Caco-2 (cell line): ENCODE measurements at regions not wholly inside any gene's neighbourhood (a gene's known extent, or its start where the extent isn't known, plus 50 kb on each side); places are given as distances from the start of the nearest gene placed in this dataset.

Source experiments
- BruUV-seq: library from RNA; stranded (reverse); fragments of 400-500 nt; replicated peaks from 2 replicates; lab custom pipeline; 2021; lab: Mats Ljungman, UMichigan
- CTCF ChIA-PET: fragments of 300-600 bp; sonication (Branson Sonifier 250); formaldehyde crosslinking; loops from one replicate; lab custom pipeline; 2022; ENCODE audit warnings: antibody characterized with exemption; lab: Charles Lee
- POLR2A ChIA-PET: fragments of 300-600 bp; sonication (Branson Sonifier 250); formaldehyde crosslinking; loops from one replicate; lab custom pipeline; 2022; ENCODE audit warnings: antibody characterized with exemption; lab: Charles Lee
- DNase-seq, 2 experiments: peaks; one replicate each; pipeline versions ENCODE4 v3.0.0 to v3.0.0-alpha.2; 2020 to 2022
- H3K27me3 ChIP-seq: replicated peaks from 2 replicates; pipeline ENCODE4 v1.6.0; 2011; ENCODE audit warnings: low read length; ENCODE audit not compliant: control insufficient read depth, insufficient read depth
- H3K36me3 ChIP-seq: 2 replicates; pipeline ENCODE4 v1.5.1; 2011; ENCODE audit warnings: low read length; ENCODE audit not compliant: control insufficient read depth, insufficient read depth
- H3K4me1 ChIP-seq: fragments of 250-450 bp; sonication (Bioruptor Pico); 2 replicates; pipeline ENCODE4 v1.5.1; 2020; ENCODE audit warnings: mild to moderate bottlenecking
- H3K4me3 ChIP-seq: 2 replicates; pipeline ENCODE4 v1.5.1; 2011; ENCODE audit warnings: low read depth, mild to moderate bottlenecking, control low read depth, low read length
- H3K9me3 ChIP-seq: fragments of 250-450 bp; sonication (Bioruptor Pico); 2 replicates; pipeline ENCODE4 v1.5.1; 2020; ENCODE audit warnings: mild to moderate bottlenecking, moderate library complexity
- H3K27ac Mint-ChIP-seq: one replicate; pipeline ENCODE4 v1.8.0; 2022; ENCODE audit warnings: mixed read lengths; ENCODE audit not compliant: unreplicated experiment
- H3K27me3 Mint-ChIP-seq: one replicate; pipeline ENCODE4 v1.8.0; 2022; ENCODE audit warnings: mixed read lengths; ENCODE audit not compliant: insufficient read depth, unreplicated experiment
- H3K36me3 Mint-ChIP-seq: one replicate; pipeline ENCODE4 v1.8.0; 2022; ENCODE audit warnings: mild to moderate bottlenecking, mixed read lengths; ENCODE audit not compliant: insufficient read depth, unreplicated experiment
- H3K4me1 Mint-ChIP-seq: one replicate; pipeline ENCODE4 v1.8.0; 2022; ENCODE audit warnings: low read depth, mixed read lengths; ENCODE audit not compliant: unreplicated experiment
- H3K4me3 Mint-ChIP-seq: one replicate; pipeline ENCODE4 v1.8.0; 2022; ENCODE audit warnings: mild to moderate bottlenecking, moderate library complexity, mixed read lengths; ENCODE audit not compliant: unreplicated experiment
- H3K9me3 Mint-ChIP-seq: one replicate; pipeline ENCODE4 v1.8.0; 2022; ENCODE audit warnings: mixed read lengths; ENCODE audit not compliant: unreplicated experiment
- CTCF ChIP-seq, 2 experiments: fragments of 200-600 bp in 1 of 2; IDR thresholded peaks; 1 replicate in 1 of 2; 2 replicates in 1 of 2; pipeline versions ENCODE4 v1.5.1 to v1.8.0; 2011 to 2022; ENCODE audit warnings: antibody characterized with exemption in 1 of 2, control low read depth in 1 of 2, inconsistent platforms in 1 of 2, low read depth in 1 of 2, low read length in 1 of 2, mild to moderate bottlenecking in 1 of 2, moderate library complexity in 1 of 2; ENCODE audit not compliant: insufficient read depth in 1 of 2, severe bottlenecking in 1 of 2, unreplicated experiment in 1 of 2
- intact Hi-C: fragments of 100-400 bp; cut with micrococcal nuclease; formaldehyde crosslinking; loops from one replicate; pipeline ENCODE4 v1.10.0; 2022; ENCODE audit not compliant: unreplicated experiment

GRCh38 chr4:30160140-30160539, 560.0 kb upstream of the PCDH7 start:
- ChIA-PET POLR2A (no interaction called here), CTCF (no interaction called here)
- Histone ChIP-seq H3K9me3 (no peaks in the 10 kb centered on the region), H3K36me3 (no peaks in the 10 kb centered on the region), H3K4me3 (no peak overlapping the region), H3K27me3 (no peaks in the 10 kb centered on the region), H3K4me1 (no peaks in the 10 kb centered on the region)
- Mint-ChIP-seq H3K4me1 (no peaks in the 10 kb centered on the region), H3K27ac (no peak overlapping the region), H3K4me3 (no peak overlapping the region), H3K36me3 (no peaks in the 10 kb centered on the region), H3K27me3 (peaks cover 4% of the 10 kb centered on the region), H3K9me3 (no peaks in the 10 kb centered on the region)
- intact Hi-C loops: no loop called here
- no peak for DNase-seq
- BruUV-seq: no TSS peak
- TF ChIP-seq CTCF (IDR thresholded peaks at IDR 0.05; ENCODE audit: insufficient read depth in 1 of 2, low read depth in 1 of 2, low read length in 1 of 2, severe bottlenecking in 1 of 2, unreplicated experiment in 1 of 2): no peak

GRCh38 chr4:30172416-30172815, 547.8 kb upstream of the PCDH7 start:
- Mint-ChIP-seq H3K4me1 (no peaks in the 10 kb centered on the region), H3K27ac (no peak overlapping the region), H3K27me3 (peaks cover 3% of the 10 kb centered on the region), H3K4me3 (no peak overlapping the region), H3K36me3 (no peaks in the 10 kb centered on the region), H3K9me3 (no peaks in the 10 kb centered on the region)
- CTCF ChIA-PET: no interaction called here
- no peak for DNase-seq
- no peak overlapping the region for H3K4me3 ChIP-seq
- H3K4me1 ChIP-seq: no peaks in the 10 kb centered on the region
- no peak for TF ChIP-seq CTCF (IDR thresholded peaks at IDR 0.05; ENCODE audit: insufficient read depth in 1 of 2, low read depth in 1 of 2, low read length in 1 of 2, severe bottlenecking in 1 of 2, unreplicated experiment in 1 of 2)
- no TSS peak for BruUV-seq
- intact Hi-C loops: no loop called here
- H3K9me3 ChIP-seq: no peaks in the 10 kb centered on the region
- POLR2A ChIA-PET: no interaction called here
- H3K27me3 ChIP-seq: no peaks in the 10 kb centered on the region
- H3K36me3 ChIP-seq: no peaks in the 10 kb centered on the region

DNA sequence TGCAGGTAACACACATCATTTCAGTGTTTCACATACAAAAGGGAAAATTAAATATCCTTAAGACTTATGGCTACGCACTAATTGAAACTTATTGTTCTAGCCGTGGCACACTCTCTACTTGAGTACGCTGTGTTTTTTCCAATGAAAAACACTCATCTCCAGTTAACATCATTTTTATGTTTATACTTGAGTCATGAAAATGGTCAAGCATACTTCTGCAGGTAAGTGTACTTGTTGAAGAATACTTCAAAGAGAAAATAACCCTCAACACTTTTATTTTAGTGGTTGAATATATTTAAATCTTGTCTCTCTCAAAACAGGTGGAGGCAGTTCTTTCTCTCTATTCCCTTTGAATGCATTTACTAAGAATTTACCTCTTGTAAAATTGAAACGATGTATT, 538.7 kb upstream of the PCDH7 start:
- H3K9me3 ChIP-seq: no peaks in the 10 kb centered on the region
- POLR2A ChIA-PET: no interaction called here
- Mint-ChIP-seq H3K36me3 (no peaks in the 10 kb centered on the region), H3K4me3 (no peak overlapping the region), H3K4me1 (no peaks in the 10 kb centered on the region), H3K27ac (no peak overlapping the region), H3K27me3 (no peaks in the 10 kb centered on the region), H3K9me3 (no peaks in the 10 kb centered on the region)
- no peaks in the 10 kb centered on the region for H3K36me3 ChIP-seq
- CTCF ChIA-PET: no interaction called here
- H3K4me3 ChIP-seq: no peak overlapping the region
- H3K27me3 ChIP-seq: no peaks in the 10 kb centered on the region
- no peaks in the 10 kb centered on the region for H3K4me1 ChIP-seq
- TF ChIP-seq CTCF (IDR thresholded peaks at IDR 0.05; ENCODE audit: insufficient read depth in 1 of 2, low read depth in 1 of 2, low read length in 1 of 2, severe bottlenecking in 1 of 2, unreplicated experiment in 1 of 2): no peak
- intact Hi-C loops: no loop called here
- BruUV-seq: no TSS peak
- DNase-seq: no peak
